Liver (tissue), 8 donors: ENCODE measurements at regions not wholly inside any gene's neighbourhood (a gene's known extent, or its start where the extent isn't known, plus 50 kb on each side); places are given as distances from the start of the nearest gene placed in this dataset.
"Not testable (repeated sequence)": the region's sequence is repeated elsewhere in the genome, so short reads cannot be mapped to it uniquely, and the experiment has no call there.

Experiments used
- DNase-seq: peaks from one replicate; pipeline ENCODE4 v3.0.0-alpha.2; 2017; ENCODE audit warnings: low spot score
- H3K27ac ChIP-seq, 2 donors: one replicate each; pipeline ENCODE4 v1.7.0; 2013; ENCODE audit warnings: inconsistent platforms in 2 of 2, low read length in 2 of 2, control low read depth in 1 of 2, low read depth in 1 of 2, mild to moderate bottlenecking in 1 of 2
- H3K27me3 ChIP-seq, 4 donors: one replicate each; pipeline versions ENCODE4 v1.6.1 to v1.7.0; 2013; ENCODE audit warnings: low read length in 3 of 4, inconsistent platforms in 1 of 4, mild to moderate bottlenecking in 1 of 4, moderate library complexity in 1 of 4; ENCODE audit not compliant: control insufficient read depth in 4 of 4, insufficient read depth in 4 of 4
- H3K36me3 ChIP-seq, 4 donors: one replicate each; pipeline versions ENCODE4 v1.6.1 to v1.7.0; 2013; ENCODE audit warnings: low read length in 3 of 4, mild to moderate bottlenecking in 3 of 4, low read depth in 1 of 4, moderate library complexity in 1 of 4; ENCODE audit not compliant: control insufficient read depth in 4 of 4, insufficient read depth in 3 of 4
- H3K4me1 ChIP-seq, 4 donors: one replicate each; pipeline versions ENCODE4 v1.6.1 to v1.7.0; 2013; ENCODE audit warnings: low read length in 3 of 4, mild to moderate bottlenecking in 3 of 4, moderate library complexity in 1 of 4; ENCODE audit not compliant: control insufficient read depth in 4 of 4, insufficient read depth in 4 of 4
- H3K4me3 ChIP-seq, 3 donors: one replicate each; pipeline versions ENCODE4 v1.6.1 to v1.7.0; 2013; ENCODE audit warnings: low read length in 3 of 3, control low read depth in 1 of 3, low read depth in 1 of 3, mild to moderate bottlenecking in 1 of 3
- H3K9ac ChIP-seq, 2 donors: one replicate each; pipeline ENCODE4 v1.7.0; 2013; ENCODE audit warnings: low read length in 2 of 2, mild to moderate bottlenecking in 2 of 2, moderate library complexity in 2 of 2, control low read depth in 1 of 2, low read depth in 1 of 2
- H3K9me3 ChIP-seq, 4 donors: one replicate each; pipeline versions ENCODE4 v1.6.1 to v1.7.0; 2013; ENCODE audit warnings: low read length in 3 of 4; ENCODE audit not compliant: control insufficient read depth in 4 of 4
- ATF3 ChIP-seq: IDR thresholded peaks from 2 replicates; pipeline ENCODE4 v1.6.1; 2016; ENCODE audit warnings: antibody characterized with exemption
- EGR1 ChIP-seq, 2 donors: IDR thresholded peaks; 2 replicates each; pipeline ENCODE4 v1.6.1; 2016 to 2018; ENCODE audit warnings: antibody characterized with exemption in 2 of 2, low read depth in 2 of 2
- FOXA1 ChIP-seq: IDR thresholded peaks from 2 replicates; pipeline ENCODE4 v1.6.1; 2016; ENCODE audit warnings: antibody characterized with exemption
- FOXA2 ChIP-seq: IDR thresholded peaks from 2 replicates; pipeline ENCODE4 v1.6.1; 2016; ENCODE audit warnings: antibody characterized with exemption
- HNF4A ChIP-seq, 2 donors: conservative IDR thresholded peaks; 2 replicates each; pipeline ENCODE4 v1.6.1; 2016; ENCODE audit warnings: antibody characterized with exemption in 2 of 2, mild to moderate bottlenecking in 2 of 2
- JUND ChIP-seq, 2 donors: IDR thresholded peaks; 2 replicates each; pipeline ENCODE4 v1.6.1; 2016; ENCODE audit warnings: antibody characterized with exemption in 2 of 2
- MAX ChIP-seq: IDR thresholded peaks from 2 replicates; pipeline ENCODE4 v1.6.1; 2016; ENCODE audit warnings: antibody characterized with exemption
- NR2F2 ChIP-seq: IDR thresholded peaks from 2 replicates; pipeline ENCODE4 v1.6.1; 2016; ENCODE audit warnings: antibody characterized with exemption
- RAD21 ChIP-seq, 2 donors: IDR thresholded peaks; 2 replicates each; pipeline ENCODE4 v1.6.1; 2016; ENCODE audit warnings: antibody characterized with exemption in 2 of 2, mild to moderate bottlenecking in 2 of 2
- RXRA ChIP-seq, 2 donors: IDR thresholded peaks; 2 replicates each; pipeline ENCODE4 v1.6.1; 2017 to 2018; ENCODE audit warnings: antibody characterized with exemption in 2 of 2, mild to moderate bottlenecking in 1 of 2
- SP1 ChIP-seq: IDR thresholded peaks from 2 replicates; pipeline ENCODE4 v1.6.1; 2018; ENCODE audit warnings: antibody characterized with exemption, mild to moderate bottlenecking
- TAF1 ChIP-seq: conservative IDR thresholded peaks from 2 replicates; pipeline ENCODE4 v1.6.1; 2016; ENCODE audit warnings: antibody characterized with exemption, mild to moderate bottlenecking
- ZBTB33 ChIP-seq: IDR thresholded peaks from 2 replicates; pipeline ENCODE4 v1.6.1; 2016; ENCODE audit warnings: antibody characterized with exemption
- WGBS: extraction: QIAGEN DNeasy Blood & Tissue Kit; methylation state at CpG from one replicate; pipeline ENCODE4 v1.1.7; 2013; 5-methylcytosine and 5-hydroxymethylcytosine counted together
- TF ChIP-seq, protein P1 (sequence below): fragments of 150-350 bp; IDR thresholded peaks from 2 replicates; pipeline ENCODE4 v1.5.1; 2017; ENCODE audit warnings: improper control_type of control experiment, low read depth, low read length; ENCODE audit not compliant: missing input control
- donor health status: healthy.
- donor health status: healthy.
- donor health status: healthy.
- donor health status: healthy.
- donor health status: healthy.

- WGBS = 82% methylated on average over 9 of the region's 9 CpGs
- DNase-seq = no peak
- peaks cover 0 to 3% (median 0%) of the 10 kb centered on the region in 4 donors for H3K27me3 ChIP-seq
Measured at GRCh38 chr22:23453277-23453676, 126.8 kb downstream of the IGLL1 start.

DNA sequence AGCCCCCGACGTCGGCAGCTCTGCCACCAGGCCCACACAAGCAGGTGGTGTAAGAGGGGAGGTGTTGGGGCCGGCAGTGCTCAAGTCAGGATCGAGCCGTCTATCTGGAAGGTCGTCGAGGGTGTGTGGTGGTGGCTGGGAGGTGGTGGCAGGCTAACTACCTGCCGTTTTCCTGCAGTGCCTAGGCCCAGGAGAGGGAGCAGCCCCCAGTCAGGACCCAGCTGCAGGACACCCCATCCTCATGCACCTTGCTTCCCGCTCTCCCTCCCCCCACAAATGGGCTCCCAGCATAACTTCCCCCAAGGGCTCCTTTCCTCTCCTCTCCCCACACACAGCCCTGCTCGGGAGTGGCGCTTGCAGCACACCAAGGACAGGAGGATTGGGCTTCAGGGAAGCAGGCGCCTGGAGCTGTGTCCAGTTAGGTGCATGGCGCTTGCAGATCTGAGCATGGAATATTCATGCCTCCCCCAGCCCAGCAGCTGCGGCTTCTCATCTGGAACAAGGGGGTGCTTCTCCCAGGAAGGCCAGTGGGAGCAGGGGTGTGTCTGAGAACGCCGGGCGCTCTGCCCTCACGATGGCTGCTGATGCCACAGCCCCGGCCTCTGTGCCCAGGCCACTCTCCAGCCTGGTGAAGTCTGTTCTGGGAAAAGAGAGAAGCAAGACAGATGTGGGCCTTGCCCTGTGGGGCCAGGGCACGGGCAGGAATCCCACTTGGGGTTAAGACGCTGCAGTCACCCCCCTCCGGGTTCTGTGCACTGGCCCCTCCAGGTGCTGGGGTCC is 127.7 kb downstream of the IGLL1 start:
- no peak for DNase-seq
- Histone ChIP-seq H3K36me3 (no peaks in the 10 kb centered on the region), H3K4me1 (no peaks in the 10 kb centered on the region), H3K9ac (no peak overlapping the region), H3K9me3 (no peaks in the 10 kb centered on the region), H3K4me3 (no peak overlapping the region), H3K27me3 (peaks cover 0 to 1% (median 0%) of the 10 kb centered on the region in 4 donors), H3K27ac (no peak overlapping the region)
- TF ChIP-seq FOXA2 (no peak), MAX (no peak), RAD21 (IDR thresholded peaks at IDR 0.05) (no peak)
- 88% methylated on average over 23 of the region's 23 CpGs for WGBS

More at GRCh38 chr22:23453277-23453676, 126.8 kb downstream of the IGLL1 start:
- no peak for TF ChIP-seq RXRA (IDR thresholded peaks at IDR 0.05)
- TF ChIP-seq, protein P1, sequence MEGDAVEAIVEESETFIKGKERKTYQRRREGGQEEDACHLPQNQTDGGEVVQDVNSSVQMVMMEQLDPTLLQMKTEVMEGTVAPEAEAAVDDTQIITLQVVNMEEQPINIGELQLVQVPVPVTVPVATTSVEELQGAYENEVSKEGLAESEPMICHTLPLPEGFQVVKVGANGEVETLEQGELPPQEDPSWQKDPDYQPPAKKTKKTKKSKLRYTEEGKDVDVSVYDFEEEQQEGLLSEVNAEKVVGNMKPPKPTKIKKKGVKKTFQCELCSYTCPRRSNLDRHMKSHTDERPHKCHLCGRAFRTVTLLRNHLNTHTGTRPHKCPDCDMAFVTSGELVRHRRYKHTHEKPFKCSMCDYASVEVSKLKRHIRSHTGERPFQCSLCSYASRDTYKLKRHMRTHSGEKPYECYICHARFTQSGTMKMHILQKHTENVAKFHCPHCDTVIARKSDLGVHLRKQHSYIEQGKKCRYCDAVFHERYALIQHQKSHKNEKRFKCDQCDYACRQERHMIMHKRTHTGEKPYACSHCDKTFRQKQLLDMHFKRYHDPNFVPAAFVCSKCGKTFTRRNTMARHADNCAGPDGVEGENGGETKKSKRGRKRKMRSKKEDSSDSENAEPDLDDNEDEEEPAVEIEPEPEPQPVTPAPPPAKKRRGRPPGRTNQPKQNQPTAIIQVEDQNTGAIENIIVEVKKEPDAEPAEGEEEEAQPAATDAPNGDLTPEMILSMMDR = no peak
- no peak for TF ChIP-seq JUND (IDR thresholded peaks at IDR 0.05)
- TF ChIP-seq FOXA1 = no peak
- no peak for TF ChIP-seq HNF4A (conservative IDR thresholded peaks at IDR 0.05)
- TF ChIP-seq TAF1 = no peak
- no peak for TF ChIP-seq MAX
- no peak for TF ChIP-seq NR2F2
- TF ChIP-seq ZBTB33 = no peak
- TF ChIP-seq EGR1 (IDR thresholded peaks at IDR 0.05; ENCODE audit: low read depth in 2 of 2) = no peak
- TF ChIP-seq RAD21 (IDR thresholded peaks at IDR 0.05) = no peak
- no peak for TF ChIP-seq SP1
- no peak for TF ChIP-seq ATF3
- Histone ChIP-seq H3K36me3 (no peaks in the 10 kb centered on the region), H3K27ac (no peak overlapping the region), H3K9ac (no peak overlapping the region), H3K4me1 (no peaks in the 10 kb centered on the region), H3K9me3 (no peaks in the 10 kb centered on the region), H3K4me3 (no peak overlapping the region)

DNA sequence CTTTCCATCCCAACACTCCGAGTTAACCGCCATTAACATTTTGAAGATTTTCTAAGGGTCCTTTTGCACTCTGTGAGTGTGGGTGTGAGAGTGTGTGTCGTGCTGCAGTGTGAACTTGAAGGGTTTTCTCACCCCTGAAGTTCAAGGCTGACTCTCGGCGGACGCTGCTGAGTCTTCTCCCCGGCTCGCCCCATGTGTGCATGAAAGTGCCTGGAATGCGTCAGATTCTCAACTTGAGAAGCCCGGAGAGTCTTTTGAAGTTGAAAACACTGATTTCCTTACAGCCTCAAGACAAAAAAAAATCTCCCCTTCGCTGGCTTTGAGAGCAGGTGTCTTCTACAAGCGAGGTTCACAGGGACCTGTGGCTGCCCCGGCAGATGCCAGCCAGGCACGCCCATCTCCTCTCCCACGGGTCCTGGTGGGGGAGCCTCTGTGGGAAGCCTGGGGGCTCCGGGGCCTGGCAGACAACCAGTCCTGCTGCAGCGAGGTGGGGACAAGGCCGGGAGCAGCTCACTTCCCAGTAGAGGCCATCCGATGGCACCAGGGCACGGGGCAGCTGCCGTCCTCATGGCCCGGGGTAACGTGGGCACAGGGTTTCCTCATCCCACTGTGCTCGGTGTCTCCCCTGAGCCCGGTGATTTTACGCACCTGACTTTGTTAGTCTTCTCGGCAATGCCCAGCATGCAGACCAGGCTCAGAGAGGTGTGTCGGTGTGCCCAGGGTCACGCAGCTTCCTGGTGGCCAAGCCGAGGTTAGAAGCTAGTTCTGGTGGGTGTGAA is 128.4 kb downstream of the IGLL1 start:
- H3K9ac ChIP-seq, H3K27me3 ChIP-seq, DNase-seq, H3K9me3 ChIP-seq, H3K36me3 ChIP-seq, H3K27ac ChIP-seq, H3K4me1 ChIP-seq, H3K4me3 ChIP-seq: not testable (repeated sequence)
- 86% methylated on average over 30 of the region's 30 CpGs for WGBS

DNA sequence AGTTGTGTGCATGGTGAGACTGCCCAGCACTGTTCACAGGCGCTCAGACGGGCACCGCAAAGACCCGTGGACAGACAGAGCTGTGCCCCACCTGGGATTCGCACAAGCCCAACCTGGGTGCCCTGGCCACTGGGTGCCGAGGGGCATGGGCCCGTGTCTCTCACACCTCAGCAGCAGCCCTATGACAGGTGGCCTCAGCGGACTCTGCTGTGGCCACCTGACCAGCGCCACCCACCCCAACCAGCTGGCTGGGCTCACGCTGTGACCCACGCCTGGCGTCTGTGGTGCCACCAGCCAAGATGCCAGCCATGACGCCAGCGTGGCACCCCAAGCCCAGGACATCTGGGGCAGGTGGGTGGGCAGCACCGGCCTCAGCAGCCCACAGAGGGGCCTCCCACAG is 129.3 kb downstream of the IGLL1 start:
- H3K4me1 ChIP-seq, DNase-seq, H3K27me3 ChIP-seq, H3K9ac ChIP-seq, H3K9me3 ChIP-seq, H3K4me3 ChIP-seq, H3K27ac ChIP-seq, H3K36me3 ChIP-seq: not testable (repeated sequence)
- 97% methylated on average over 15 of the region's 15 CpGs for WGBS
